ENCODE measurements at regions not wholly inside any gene's neighbourhood (a gene's known extent, or its start where the extent isn't known, plus 50 kb on each side); places are given as distances from the start of the nearest gene placed in this dataset.

GRCh38 chr10:55464083-55464482 is 663.1 kb upstream of the PCDH15 start:
- in situ Hi-C loops (cut with MboI) = no loop called here
- CTCF ChIA-PET = no interaction called here
- Histone ChIP-seq H3K9me3 (replicated peaks; ENCODE audit: control insufficient read depth, insufficient read depth, low read length) (no peaks in the 10 kb centered on the region), H3K4me1 (ENCODE audit: control insufficient read depth, insufficient read depth, low read length) (no peaks in the 10 kb centered on the region), H4K20me1 (ENCODE audit: control insufficient read depth, insufficient read depth) (no peaks in the 10 kb centered on the region), H2AFZ (ENCODE audit: control insufficient read depth, low read depth, low read length) (no peak overlapping the region), H3K27ac (ENCODE audit: control insufficient read depth, insufficient read depth) (no peak overlapping the region), H3K9ac (ENCODE audit: control insufficient read depth, insufficient read depth, low read length) (no peak overlapping the region), H3K4me2 (ENCODE audit: control insufficient read depth, insufficient read depth) (no peak overlapping the region), H3K36me3 (ENCODE audit: control insufficient read depth in 2 of 2, insufficient read depth in 2 of 2, low read length in 1 of 2) (no peaks in the 10 kb centered on the region), H3K27me3 (replicated peaks in 1 of 2; ENCODE audit: control insufficient read depth in 2 of 2, insufficient read depth in 2 of 2, low read length in 1 of 2) (no peaks in the 10 kb centered on the region), H3K4me3 (no peak overlapping the region), H3K79me2 (ENCODE audit: control insufficient read depth, insufficient read depth, low read length) (no peaks in the 10 kb centered on the region)
- ATAC-seq = no peak
- SMC1A ChIA-PET (ENCODE audit: uncharacterized antibody, unreplicated experiment) = no interaction called here
- RAD21 ChIA-PET (ENCODE audit: unreplicated experiment) = no interaction called here
- TF ChIP-seq TCF3 (IDR thresholded peaks at IDR 0.05; ENCODE audit: borderline replicate concordance, insufficient read depth, low read depth, low read length) (no peak), YY1 (IDR thresholded peaks at IDR 0.05; ENCODE audit: low read depth, low read length) (no peak), ESRRA (IDR thresholded peaks at IDR 0.05; ENCODE audit: low read length) (no peak), NBN (IDR thresholded peaks at IDR 0.05) (no peak), STAT1 (conservative IDR thresholded peaks at IDR 0.05) (no peak), GABPA (IDR thresholded peaks at IDR 0.05; ENCODE audit: low read depth) (no peak), NR2C2 (IDR thresholded peaks at IDR 0.05; ENCODE audit: borderline replicate concordance, control insufficient read depth, insufficient read length, low read depth) (no peak), YBX1 (IDR thresholded peaks at IDR 0.05) (no peak), IRF5 (IDR thresholded peaks at IDR 0.05; ENCODE audit: borderline replicate concordance) (no peak), NFIC (IDR thresholded peaks at IDR 0.05; ENCODE audit: low read depth, low read length) (no peak)
- intact Hi-C loops (cut with micrococcal nuclease; ENCODE audit: unreplicated experiment) = no loop called here
- DNase-seq (ENCODE audit: low read depth, low spot score) = no peak
- POLR2A ChIA-PET = no interaction called here
- no TSS peak for BruUV-seq (replicated peaks)
- no peak for FAIRE-seq
- 37% methylated on average over 4 of the region's 4 CpGs for WGBS (ENCODE audit: insufficient coverage, insufficient replicate concordance, low lambda C conversion rate, missing lambda C conversion rate)
